SU-DHL-6 (cell line): ENCODE measurements at regions not wholly inside any gene's neighbourhood (a gene's known extent, or its start where the extent isn't known, plus 50 kb on each side); places are given as distances from the start of the nearest gene placed in this dataset.

Experiments
- H2AFZ ChIP-seq: fragments of 200-600 bp; sonication (generic); 2 replicates; pipeline ENCODE4 v1.6.1; 2014; ENCODE audit warnings: low read depth, mild to moderate bottlenecking, moderate library complexity, mixed read lengths, antibody characterized with exemption, low read length; ENCODE audit not compliant: severe bottlenecking
- H3F3A ChIP-seq: fragments of 200-600 bp; shearing (Covaris generic); 2 replicates; pipeline ENCODE4 v1.6.0; 2016; ENCODE audit warnings: antibody characterized with exemption, mild to moderate bottlenecking; ENCODE audit not compliant: insufficient read depth
- H3K27ac ChIP-seq: fragments of 200-600 bp; sonication (generic); 2 replicates; pipeline ENCODE4 v1.5.1; 2016; ENCODE audit warnings: low read depth, mild to moderate bottlenecking, low read length, moderate library complexity, mixed read lengths
- H3K27me3 ChIP-seq: fragments of 200-600 bp; sonication (generic), shearing (Covaris generic); 2 replicates; pipeline ENCODE4 v1.6.0; 2014; ENCODE audit warnings: mild to moderate bottlenecking, low read length
- H3K36me3 ChIP-seq: fragments of 200-600 bp; sonication (generic); 2 replicates; pipeline ENCODE4 v1.6.1; 2014; ENCODE audit warnings: mild to moderate bottlenecking, low read length, mixed read lengths
- H3K4me2 ChIP-seq: fragments of 300-600, 200-600 bp; shearing (Covaris generic), sonication (generic); 2 replicates; pipeline ENCODE4 v1.6.0; 2014; ENCODE audit warnings: low read length, low read depth, mild to moderate bottlenecking; ENCODE audit not compliant: poor library complexity, severe bottlenecking
- H3K4me3 ChIP-seq: fragments of 200-600 bp; sonication (generic); 2 replicates; pipeline ENCODE4 v1.5.1; 2014; ENCODE audit warnings: antibody characterized with exemption, low read length, mild to moderate bottlenecking, mixed read lengths; ENCODE audit not compliant: insufficient read depth, poor library complexity, severe bottlenecking
- H3K79me2 ChIP-seq: fragments of 200-600 bp; sonication (generic); 2 replicates; pipeline ENCODE4 v1.6.1; 2014; ENCODE audit warnings: mild to moderate bottlenecking, low read length, moderate library complexity; ENCODE audit not compliant: insufficient read depth
- H3K9ac ChIP-seq: fragments of 200-600 bp; sonication (generic); 2 replicates; pipeline ENCODE4 v1.7.0; 2014; ENCODE audit warnings: mild to moderate bottlenecking, low read length
- H3K9me2 ChIP-seq: fragments of 200-600 bp; sonication (generic); replicated peaks from 2 replicates; pipeline ENCODE4 v1.6.1; 2014; ENCODE audit warnings: low read length; ENCODE audit not compliant: insufficient read depth
- H3K9me3 ChIP-seq: fragments of 200-600 bp; sonication (generic); 2 replicates; pipeline ENCODE4 v1.6.1; 2014; ENCODE audit warnings: low read length, mixed read lengths; ENCODE audit not compliant: insufficient read depth
- H4K20me1 ChIP-seq: fragments of 200-600 bp; sonication (generic); 2 replicates; pipeline ENCODE4 v1.6.1; 2014; ENCODE audit warnings: low read depth, mild to moderate bottlenecking, antibody characterized with exemption, low read length, moderate library complexity, mixed read lengths
- CTCF ChIP-seq: fragments of 200-600 bp; sonication (generic); IDR thresholded peaks from one replicate; pipeline ENCODE4 v1.5.1; 2017; ENCODE audit warnings: antibody characterized with exemption, mild to moderate bottlenecking, low read length, moderate library complexity; ENCODE audit not compliant: insufficient read depth, poor library complexity, severe bottlenecking
- EZH2phosphoT487 ChIP-seq: fragments of 200-600 bp; sonication (generic), shearing (Covaris generic); conservative IDR thresholded peaks from 2 replicates; pipeline ENCODE4 v1.6.1; 2018; ENCODE audit warnings: mild to moderate bottlenecking, antibody characterized with exemption, low read length, moderate library complexity, mixed read lengths

- no peak overlapping the region for H3K4me2 ChIP-seq
- no peak overlapping the region for H3K4me3 ChIP-seq
- no peaks in the 10 kb centered on the region for H3K9me2 ChIP-seq
- H3K9me3 ChIP-seq: no peaks in the 10 kb centered on the region
- no peaks in the 10 kb centered on the region for H3K79me2 ChIP-seq
- no peak overlapping the region for H3K9ac ChIP-seq
- no peak overlapping the region for H3K27ac ChIP-seq
- H3K27me3 ChIP-seq: no peaks in the 10 kb centered on the region
- H2AFZ ChIP-seq: no peak overlapping the region
- no peaks in the 10 kb centered on the region for H3K36me3 ChIP-seq
- H3F3A ChIP-seq: no peaks in the 10 kb centered on the region
- no peaks in the 10 kb centered on the region for H4K20me1 ChIP-seq
- TF ChIP-seq EZH2phosphoT487 (no peak), CTCF (no peak)
Measured at GRCh38 chr12:17358835-17359234, 731.2 kb downstream of the RERGL start.

DNA sequence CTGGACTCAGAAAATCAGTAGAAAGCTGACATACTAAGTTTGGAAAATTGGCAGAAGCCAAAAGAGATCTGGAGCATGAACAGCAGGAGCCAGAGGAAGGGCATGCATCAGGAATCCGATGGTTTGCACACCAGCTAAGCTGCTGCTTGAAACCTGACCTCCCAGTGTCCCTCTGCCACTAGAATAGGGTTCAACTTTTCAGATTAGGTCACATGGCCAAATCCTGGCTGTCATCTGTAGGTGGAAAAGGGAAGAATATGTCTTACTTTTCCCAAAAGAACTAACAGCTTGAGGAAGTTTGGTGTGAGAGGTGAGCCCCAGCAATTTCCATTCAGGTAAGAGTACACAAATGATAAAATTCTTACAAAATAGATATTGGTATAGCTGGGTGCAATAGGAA is 732.6 kb downstream of the RERGL start:
- no peaks in the 10 kb centered on the region for H3F3A ChIP-seq
- H3K4me3 ChIP-seq: no peak overlapping the region
- no peak overlapping the region for H3K27ac ChIP-seq
- H3K27me3 ChIP-seq: no peaks in the 10 kb centered on the region
- H4K20me1 ChIP-seq: no peaks in the 10 kb centered on the region
- no peak overlapping the region for H3K9ac ChIP-seq
- H3K79me2 ChIP-seq: no peaks in the 10 kb centered on the region
- TF ChIP-seq EZH2phosphoT487 (no peak), CTCF (no peak)
- H2AFZ ChIP-seq: no peak overlapping the region
- no peaks in the 10 kb centered on the region for H3K9me3 ChIP-seq
- H3K9me2 ChIP-seq: no peaks in the 10 kb centered on the region
- no peaks in the 10 kb centered on the region for H3K36me3 ChIP-seq
- no peak overlapping the region for H3K4me2 ChIP-seq

- Histone ChIP-seq H3K9me2 (no peaks in the 10 kb centered on the region), H3K36me3 (no peaks in the 10 kb centered on the region), H3K79me2 (no peaks in the 10 kb centered on the region), H3K27ac (no peak overlapping the region), H3K9me3 (no peaks in the 10 kb centered on the region), H3K4me2 (no peak overlapping the region), H3F3A (no peaks in the 10 kb centered on the region), H3K9ac (no peak overlapping the region), H3K4me3 (no peak overlapping the region), H2AFZ (no peak overlapping the region), H3K27me3 (no peaks in the 10 kb centered on the region), H4K20me1 (no peaks in the 10 kb centered on the region)
- TF ChIP-seq CTCF (no peak), EZH2phosphoT487 (no peak)
Measured at GRCh38 chr12:17352164-17352563, 737.8 kb downstream of the RERGL start.

- Histone ChIP-seq H4K20me1 (no peaks in the 10 kb centered on the region), H3K9ac (no peak overlapping the region), H3K27me3 (no peaks in the 10 kb centered on the region), H3K9me3 (no peaks in the 10 kb centered on the region), H3K9me2 (no peaks in the 10 kb centered on the region), H3K27ac (no peak overlapping the region), H3K4me2 (no peak overlapping the region), H3K4me3 (no peak overlapping the region), H2AFZ (no peak overlapping the region), H3F3A (no peaks in the 10 kb centered on the region), H3K79me2 (no peaks in the 10 kb centered on the region), H3K36me3 (no peaks in the 10 kb centered on the region)
- TF ChIP-seq CTCF (no peak), EZH2phosphoT487 (no peak)
Measured at GRCh38 chr12:17348311-17348710, 741.7 kb downstream of the RERGL start.
